K562 (cell line): ENCODE measurements at regions not wholly inside any gene's neighbourhood (a gene's known extent, or its start where the extent isn't known, plus 50 kb on each side); places are given as distances from the start of the nearest gene placed in this dataset.
A peak's percentile ranks its signal among the peaks of the same experiment; 100 is the strongest.

ENCODE experiments used
- CC2D1A ChIP-seq: fragments of 450-650 bp; IDR thresholded peaks from 2 replicates; pipeline ENCODE4 v1.6.1; 2017; ENCODE audit warnings: mild to moderate bottlenecking
- DACH1 ChIP-seq: fragments of 450-650 bp; IDR thresholded peaks from 2 replicates; pipeline ENCODE4 v1.6.1; 2018; ENCODE audit not compliant: partially characterized antibody
- DEAF1 ChIP-seq: fragments of 450-650 bp; formaldehyde crosslinking; IDR thresholded peaks from 2 replicates; pipeline ENCODE4 v1.4.0; 2020; ENCODE audit warnings: mild to moderate bottlenecking, moderate library complexity
- EHMT2 ChIP-seq: fragments of 450-650 bp; IDR thresholded peaks from 2 replicates; pipeline ENCODE4 v1.6.1; 2018; ENCODE audit warnings: antibody characterized with exemption
- EP400 ChIP-seq: fragments of 450-650 bp; IDR thresholded peaks from 2 replicates; pipeline ENCODE4 v1.6.1; 2017; ENCODE audit warnings: antibody characterized with exemption, mild to moderate bottlenecking, moderate library complexity
- JUND ChIP-seq, 2 experiments: IDR thresholded peaks; 2 replicates in 1 of 2; 3 replicates in 1 of 2; pipeline ENCODE4 v1.6.1; 2011; ENCODE audit warnings: borderline replicate concordance in 2 of 2, low read depth in 2 of 2, low read length in 2 of 2, improper control_type of control experiment in 1 of 2, missing biosample characterization in 1 of 2, missing genetic modification characterization in 1 of 2, missing genetic modification reagents in 1 of 2
- LEF1 ChIP-seq: fragments of 450-650 bp; IDR thresholded peaks from 2 replicates; pipeline ENCODE4 v1.6.1; 2016; ENCODE audit warnings: mild to moderate bottlenecking
- PCBP2 ChIP-seq: fragments of 200-400 bp; formaldehyde crosslinking; IDR thresholded peaks from 2 replicates; pipeline ENCODE4 v1.6.1; 2018; ENCODE audit warnings: low read length, low read depth, mild to moderate bottlenecking, moderate library complexity; ENCODE audit not compliant: poor library complexity, severe bottlenecking
- TAL1 ChIP-seq: fragments of 450-650 bp; IDR thresholded peaks from 2 replicates; pipeline ENCODE4 v1.6.1; 2016; ENCODE audit warnings: mild to moderate bottlenecking
- TEAD4 ChIP-seq, 2 experiments: sonication (generic) in 1 of 2; formaldehyde crosslinking in 1 of 2; IDR thresholded peaks; 2 replicates each; pipeline versions ENCODE4 v1.6.1 to v1.8.0; 2012 to 2022; ENCODE audit warnings: borderline replicate concordance in 1 of 2, inconsistent platforms in 1 of 2, low read length in 1 of 2, mild to moderate bottlenecking in 1 of 2, missing genetic modification reagents in 1 of 2
- ZNF263 ChIP-seq: sonication (generic); formaldehyde crosslinking; IDR thresholded peaks from 2 replicates; pipeline ENCODE4 v1.8.0; 2022; ENCODE audit warnings: mild to moderate bottlenecking, missing genetic modification reagents, borderline replicate concordance
- ZNF318 ChIP-seq, 2 experiments: fragments of 450-650 bp; IDR thresholded peaks; 2 replicates each; pipeline ENCODE4 v1.6.1; 2016; ENCODE audit warnings: mild to moderate bottlenecking in 2 of 2, borderline replicate concordance in 1 of 2, low read depth in 1 of 2, moderate library complexity in 1 of 2
- ZNF431 ChIP-seq: sonication (generic); formaldehyde crosslinking; IDR thresholded peaks from 2 replicates; pipeline ENCODE4 v1.8.0; 2022; ENCODE audit warnings: mild to moderate bottlenecking, missing genetic modification reagents
- ZNF518B ChIP-seq: fragments of 250-450 bp; sonication (Bioruptor Pico); IDR thresholded peaks from 2 replicates; pipeline ENCODE4 v1.5.0; 2021; ENCODE audit warnings: mild to moderate bottlenecking, moderate library complexity
- ZNF668 ChIP-seq: fragments of 250-450 bp; sonication (Bioruptor Pico); IDR thresholded peaks from 2 replicates; pipeline ENCODE4 v1.8.0; 2022; ENCODE audit warnings: mild to moderate bottlenecking, inconsistent platforms

- TF ChIP-seq ZNF518B (no peak), ZNF431 (CRISPR knock-in tag) (no peak), TAL1 (peak; percentile 74), PCBP2 (no peak), ZNF668 (CRISPR knock-in tag) (no peak), DEAF1 (CRISPR knock-in tag) (no peak), CC2D1A (peak; percentile 71; the same call in 1 of the 2 replicates), TEAD4 (IDR thresholded peaks at IDR 0.05; ENCODE audit: low read length) (peak; percentile 87), TEAD4 (CRISPR knock-in tag; IDR thresholded peaks at IDR 0.05; ENCODE audit: borderline replicate concordance) (no peak), ZNF263 (CRISPR knock-in tag) (no peak), EHMT2 (0 out of 2 replicates have a peak, but pooled peaks have one; percentile 46), JUND (IDR thresholded peaks at IDR 0.05; ENCODE audit: borderline replicate concordance, low read depth, low read length) (peak; percentile 71), JUND (tag; IDR thresholded peaks at IDR 0.05; ENCODE audit: borderline replicate concordance, low read depth, low read length) (peak; percentile 39; the same call in 1 of the 3 replicates), LEF1 (peak; percentile 69), DACH1 (no peak), ZNF318 (IDR thresholded peaks at IDR 0.05; ENCODE audit: borderline replicate concordance in 1 of 2, low read depth in 1 of 2) (0 out of 4 replicates have a peak, but pooled peaks of 1 of the 2 experiments have one; percentile 32), EP400 (peak; percentile 40; the same call in 1 of the 2 replicates)
Measured at GRCh38 chr4:174420316-174420715, 102.0 kb downstream of the HPGD start (continued).
